Stimulated activated CD4-positive, alpha-beta T cell treated with anti-CD3 and anti-CD28 coated beads, Interleukin-4, amount 100 ng/mL, for 1 hour (primary cell): ENCODE measurements at regions not wholly inside any gene's neighbourhood (a gene's known extent, or its start where the extent isn't known, plus 50 kb on each side); places are given as distances from the start of the nearest gene placed in this dataset.
"Not testable (repeated sequence)": the region's sequence is repeated elsewhere in the genome, so short reads cannot be mapped to it uniquely, and the experiment has no call there.

ENCODE experiments used
- DNase-seq: peaks from one replicate; pipeline ENCODE4 v3.0.0-alpha.2; 2020

- no peak for DNase-seq
These were observed 537.1 kb downstream of the AJAP1 start for GRCh38 chr1:5191470-5191869.

GRCh38 chr1:5189384-5189783 is 535.0 kb downstream of the AJAP1 start:
- no peak for DNase-seq

GRCh38 chr1:5165762-5166161 is 511.4 kb downstream of the AJAP1 start:
- no peak for DNase-seq

- DNase-seq = no peak
These were observed 509.7 kb downstream of the AJAP1 start for GRCh38 chr1:5164158-5164557.

GRCh38 chr1:5161372-5161771 is 507.0 kb downstream of the AJAP1 start:
- DNase-seq = no peak

- no peak for DNase-seq
These were observed 502.8 kb downstream of the AJAP1 start for GRCh38 chr1:5157175-5157574.

- no peak for DNase-seq
These were observed 502.2 kb downstream of the AJAP1 start for GRCh38 chr1:5156416-5157120.

GRCh38 chr1:5151511-5151910 is 497.1 kb downstream of the AJAP1 start:
- no peak for DNase-seq

- DNase-seq = no peak
These were observed 495.8 kb downstream of the AJAP1 start for GRCh38 chr1:5150191-5150590.

- no peak for DNase-seq
These were observed 493.4 kb downstream of the AJAP1 start for GRCh38 chr1:5147806-5148205.

GRCh38 chr1:5142389-5142788 is 488.0 kb downstream of the AJAP1 start:
- no peak for DNase-seq

- DNase-seq = no peak
These were observed 487.3 kb downstream of the AJAP1 start for GRCh38 chr1:5141750-5142149.

GRCh38 chr1:5140962-5141361 is 486.6 kb downstream of the AJAP1 start:
- no peak for DNase-seq

- no peak for DNase-seq
These were observed 485.7 kb downstream of the AJAP1 start for GRCh38 chr1:5140136-5140535.

GRCh38 chr1:5129746-5130355 is 475.4 kb downstream of the AJAP1 start:
- DNase-seq = no peak

- no peak for DNase-seq
These were observed 470.8 kb downstream of the AJAP1 start for GRCh38 chr1:5125208-5125607.

- no peak for DNase-seq
These were observed 466.1 kb downstream of the AJAP1 start for GRCh38 chr1:5120559-5120958.

GRCh38 chr1:5119366-5120234 is 465.2 kb downstream of the AJAP1 start:
- DNase-seq = no peak

GRCh38 chr1:5118771-5119170 is 464.4 kb downstream of the AJAP1 start:
- DNase-seq = not testable (repeated sequence)

- DNase-seq = not testable (repeated sequence)
These were observed 463.9 kb downstream of the AJAP1 start for GRCh38 chr1:5118292-5118691.

GRCh38 chr1:5111581-5111980 is 457.2 kb downstream of the AJAP1 start:
- no peak for DNase-seq

- no peak for DNase-seq
These were observed 456.1 kb downstream of the AJAP1 start for GRCh38 chr1:5110508-5110907.

- DNase-seq = no peak
These were observed 455.2 kb downstream of the AJAP1 start for GRCh38 chr1:5109633-5110032.

GRCh38 chr1:5108740-5109139 is 454.3 kb downstream of the AJAP1 start:
- no peak for DNase-seq
